DMS153 treated with DMSO at 0.1 percent for 48 hours (cell line): ENCODE measurements at regions not wholly inside any gene's neighbourhood (a gene's known extent, or its start where the extent isn't known, plus 50 kb on each side); places are given as distances from the start of the nearest gene placed in this dataset.
"Not testable (repeated sequence)": the region's sequence is repeated elsewhere in the genome, so short reads cannot be mapped to it uniquely, and the experiment has no call there.

Source experiments
- DNase-seq: peaks from one replicate; lab custom pipeline; 2025; ENCODE audit not compliant: unreplicated experiment; lab: John Stamatoyannopoulos, UW

GRCh38 chr17:73914536-73915274, 270.5 kb upstream of the SDK2 start:
- DNase-seq = no peak

- DNase-seq = not testable (repeated sequence)
Measured at GRCh38 chr17:73919033-73919432, 274.8 kb upstream of the SDK2 start.

- DNase-seq = no peak
Measured at GRCh38 chr17:73921306-73921705, 277.1 kb upstream of the SDK2 start.

- no peak for DNase-seq
Measured at GRCh38 chr17:73924114-73924908, 279.2 kb upstream of the RPL38 start.

- DNase-seq = no peak
Measured at GRCh38 chr17:73924909-73925186, 278.6 kb upstream of the RPL38 start.

- DNase-seq = no peak
Measured at GRCh38 chr17:73929860-73930430, 273.5 kb upstream of the RPL38 start.

GRCh38 chr17:73932216-73932749, 271.2 kb upstream of the RPL38 start:
- no peak for DNase-seq

DNA sequence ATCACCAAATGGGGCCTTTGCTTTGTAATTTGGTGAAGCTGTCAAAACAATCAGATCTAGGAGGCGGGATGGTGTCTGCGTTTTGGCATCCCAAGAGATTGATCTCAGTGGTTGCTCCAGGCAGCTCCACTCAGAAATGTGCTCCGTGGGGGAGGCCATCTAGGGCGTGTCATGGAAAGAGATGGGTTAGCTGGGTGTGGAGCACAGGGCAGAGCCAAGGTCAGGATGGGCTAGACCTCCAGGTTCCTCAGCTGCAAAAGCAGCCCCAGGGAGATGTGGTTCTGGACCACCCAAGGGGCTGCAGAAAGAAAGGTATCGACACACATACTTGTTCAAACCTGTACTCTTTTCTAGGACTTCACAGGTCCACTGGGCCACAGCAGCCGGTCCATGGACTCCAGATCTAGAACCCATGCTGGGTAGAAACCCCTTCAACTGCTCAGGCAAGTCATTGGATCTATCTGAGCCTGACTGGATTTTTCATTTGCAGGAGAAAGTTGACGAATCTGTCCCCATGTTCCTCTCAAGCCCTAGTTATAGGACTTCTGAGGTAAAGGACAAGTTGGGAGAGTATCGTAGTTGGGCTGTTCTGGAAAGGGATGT, 270.2 kb upstream of the RPL38 start:
- no peak for DNase-seq

GRCh38 chr17:73933871-73934270, 269.6 kb upstream of the RPL38 start:
- DNase-seq = no peak

- DNase-seq = no peak
Measured at GRCh38 chr17:73934696-73935095, 268.8 kb upstream of the RPL38 start.

- no peak for DNase-seq
Measured at GRCh38 chr17:73936908-73937627, 266.4 kb upstream of the RPL38 start.

DNA sequence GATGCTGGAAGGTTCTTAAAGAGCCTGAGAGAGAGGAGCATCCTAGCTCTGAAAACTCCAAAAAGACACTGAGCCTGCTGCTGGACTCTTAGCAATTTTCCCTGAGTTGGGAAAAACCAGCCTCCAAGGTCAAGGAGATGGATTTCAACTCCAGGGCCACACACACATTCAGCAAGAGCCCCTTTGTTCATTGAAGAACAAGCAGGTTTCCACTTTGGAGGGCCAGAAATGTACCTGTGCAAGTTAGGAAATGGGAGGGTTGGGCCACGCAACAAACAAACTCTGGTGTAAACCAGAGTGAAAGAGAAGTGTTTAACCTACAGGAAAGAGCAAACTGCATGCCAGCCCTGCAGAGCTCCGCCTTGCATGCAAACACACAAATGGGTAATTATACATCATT, 264.8 kb upstream of the RPL38 start:
- no peak for DNase-seq

DNA sequence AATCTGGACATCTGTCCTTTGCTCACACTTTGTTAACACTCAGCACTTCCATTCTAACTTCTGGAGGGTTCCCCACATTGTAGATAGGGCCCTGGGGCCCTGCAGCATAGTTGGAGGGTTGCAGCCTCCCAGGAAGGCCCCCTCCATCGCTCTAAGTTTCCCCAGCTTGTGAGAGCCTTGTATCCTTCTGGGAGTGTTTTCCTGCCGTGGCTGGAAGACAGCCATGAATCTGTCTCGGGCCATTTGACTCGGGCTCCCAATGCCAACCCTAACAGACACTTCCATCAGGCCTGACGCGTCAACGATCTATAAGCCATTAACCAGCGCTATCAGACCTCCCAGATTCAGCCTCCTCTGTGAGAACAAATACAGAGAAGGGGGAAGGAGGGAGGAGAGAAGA, 263.7 kb upstream of the RPL38 start:
- DNase-seq = no peak

- no peak for DNase-seq
Measured at GRCh38 chr17:73940511-73940910, 263.0 kb upstream of the RPL38 start.

GRCh38 chr17:73941919-73942530, 261.5 kb upstream of the RPL38 start:
- no peak for DNase-seq

- no peak for DNase-seq
Measured at GRCh38 chr17:73942703-73943415, 260.6 kb upstream of the RPL38 start.

DNA sequence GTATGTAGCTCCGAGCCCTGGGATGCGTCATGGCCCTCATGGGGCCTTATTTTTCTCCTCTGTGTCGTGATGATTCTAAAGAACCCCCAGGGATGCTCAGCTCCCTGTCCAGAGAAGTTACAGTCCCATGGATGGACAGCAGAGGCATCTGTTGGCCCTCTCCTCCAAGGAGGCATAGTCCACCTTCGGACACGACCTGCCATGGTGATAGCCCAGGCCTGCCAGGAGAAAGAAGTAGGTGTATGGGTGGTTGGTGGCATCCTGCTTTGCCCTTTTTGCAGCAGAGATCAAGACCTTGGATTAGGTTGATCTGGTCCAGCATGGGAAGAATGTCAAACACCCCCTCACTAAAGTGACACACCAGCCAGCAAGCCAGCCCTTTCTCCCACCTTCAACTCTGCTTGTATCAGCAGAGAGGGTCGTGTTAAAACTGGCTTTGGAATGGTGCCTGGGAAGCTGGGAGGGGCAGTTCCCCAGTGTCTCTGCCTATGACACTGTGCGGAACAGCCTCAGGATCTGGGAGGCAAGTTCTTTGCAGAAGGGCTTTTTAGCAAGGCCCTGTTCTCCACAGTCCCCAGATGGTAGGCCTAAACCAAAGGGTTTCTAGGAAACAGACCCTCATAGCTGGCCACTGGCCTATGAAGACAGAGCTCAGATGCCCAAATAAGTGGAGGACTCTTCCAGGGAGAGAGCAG, 259.9 kb upstream of the RPL38 start:
- no peak for DNase-seq

- DNase-seq = no peak
Measured at GRCh38 chr17:73944366-73944765, 259.1 kb upstream of the RPL38 start.

DNA sequence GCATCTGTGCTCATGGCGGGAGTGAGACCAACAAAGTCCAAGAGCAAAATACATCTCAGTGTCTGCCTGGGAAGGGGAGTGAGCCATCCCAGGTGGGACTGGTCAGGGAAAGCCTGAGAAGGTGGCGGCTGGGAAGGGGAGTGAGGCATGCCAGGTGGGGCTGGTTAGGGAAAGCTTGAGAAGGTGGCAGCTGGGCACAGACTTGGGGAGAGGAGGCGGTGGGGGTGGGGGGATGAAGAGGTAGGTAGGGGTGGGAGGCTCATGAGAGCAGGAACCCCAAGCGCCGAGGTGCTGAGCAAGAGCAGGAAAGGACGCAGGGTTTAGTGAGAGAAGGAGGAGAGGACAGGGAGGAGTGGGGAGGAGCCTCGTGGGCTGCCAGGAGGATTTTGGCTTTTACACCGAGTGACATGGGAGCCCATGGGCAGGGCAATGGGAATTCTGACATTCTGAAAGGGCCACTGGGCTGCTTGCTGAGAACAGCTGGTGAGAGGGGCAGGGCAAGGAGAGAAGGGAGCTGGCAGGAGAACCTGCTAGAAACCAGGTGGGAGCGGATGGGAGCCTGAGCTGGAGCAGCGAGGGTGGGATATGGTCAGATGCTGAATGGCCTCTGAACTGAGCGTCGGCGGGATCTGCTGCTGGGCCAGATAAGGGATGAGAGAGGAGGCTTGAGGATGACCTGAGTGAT, 256.1 kb upstream of the RPL38 start:
- no peak for DNase-seq
